Putamen (tissue), 1 donor: ENCODE measurements at regions not wholly inside any gene's neighbourhood (a gene's known extent, or its start where the extent isn't known, plus 50 kb on each side); places are given as distances from the start of the nearest gene placed in this dataset.

ENCODE experiments used
- DNase-seq: peaks from one replicate; pipeline ENCODE4 v3.0.0-alpha.2; 2016; ENCODE audit warnings: low spot score

GRCh38 chr2:234601213-234601612 is 104.3 kb upstream of the ARL4C start:
- no peak for DNase-seq

DNA sequence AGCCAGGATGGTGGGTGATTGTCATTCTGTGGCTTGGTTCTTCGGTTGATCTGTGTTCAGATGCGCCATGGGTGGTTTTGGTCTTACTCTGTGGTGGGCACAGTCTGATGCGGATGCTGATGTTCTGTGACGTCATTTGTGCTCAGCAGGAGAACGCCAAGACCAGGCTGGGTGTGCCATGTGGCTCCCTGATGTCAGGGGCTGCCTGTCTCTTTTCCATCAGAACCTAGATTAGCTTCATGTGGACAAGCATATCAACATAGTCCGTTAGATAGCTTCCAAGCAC is 100.6 kb upstream of the ARL4C start:
- DNase-seq, result no peak

DNA sequence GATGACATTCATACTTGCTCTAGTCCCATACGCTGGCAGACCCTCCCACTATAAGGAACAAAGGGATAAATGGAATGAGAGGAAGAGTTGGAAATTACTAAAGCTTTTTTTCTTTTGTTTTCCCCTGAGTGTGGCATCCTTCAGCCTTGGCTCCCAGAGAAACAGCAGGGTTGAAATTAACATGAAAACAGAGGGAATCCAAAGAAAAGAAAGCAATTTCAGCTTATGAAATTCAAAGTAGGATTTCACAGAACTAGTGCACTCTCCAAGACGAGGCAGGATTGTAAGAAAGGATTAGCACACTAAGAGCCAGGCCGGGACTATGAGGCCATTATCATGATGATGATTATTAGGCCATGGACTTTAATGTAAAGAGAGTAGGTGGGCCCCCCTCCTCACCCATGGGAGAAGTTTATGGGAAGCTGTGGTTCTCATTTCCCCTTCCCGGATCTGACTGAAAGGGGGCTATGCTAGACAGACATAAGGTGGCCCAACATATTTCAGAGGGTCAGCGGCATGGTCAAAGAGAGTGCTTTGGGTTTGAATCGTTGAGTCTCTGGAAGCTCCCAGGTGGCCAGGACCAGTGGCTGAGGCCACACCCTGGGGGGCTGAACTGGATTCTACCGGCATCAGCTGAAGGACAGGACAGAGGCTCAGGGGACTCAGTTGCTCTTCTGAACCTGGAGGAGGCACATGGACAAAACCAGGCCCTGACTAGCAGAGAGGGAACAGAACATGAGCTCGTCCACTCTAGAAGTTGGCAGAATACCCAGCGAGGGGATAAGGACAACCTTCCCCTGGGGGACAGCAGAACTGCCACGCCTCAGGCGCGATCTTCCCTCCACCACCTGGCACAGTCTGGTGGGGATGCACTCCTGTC is 100.1 kb upstream of the ARL4C start:
- DNase-seq, result no peak

DNA sequence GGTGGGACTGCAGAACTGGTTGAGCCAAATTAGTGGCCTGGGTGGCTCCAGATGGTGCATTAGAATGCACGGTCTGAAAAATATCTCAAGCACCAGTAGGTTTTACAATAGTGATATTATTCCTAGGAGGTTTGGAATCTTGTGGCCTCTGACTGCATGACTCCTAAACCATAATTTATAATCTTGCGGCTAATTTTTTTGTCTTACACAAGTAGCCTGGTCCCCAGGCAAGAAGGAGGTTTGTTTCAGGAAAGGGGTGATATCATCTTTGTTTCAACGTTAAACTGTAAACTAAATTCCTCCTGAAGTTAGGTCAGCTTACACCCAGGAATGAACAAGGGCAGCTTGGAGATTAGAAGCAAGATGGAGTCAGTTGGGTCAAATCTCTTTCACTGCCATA is 98.9 kb upstream of the ARL4C start:
- DNase-seq, result no peak

DNA sequence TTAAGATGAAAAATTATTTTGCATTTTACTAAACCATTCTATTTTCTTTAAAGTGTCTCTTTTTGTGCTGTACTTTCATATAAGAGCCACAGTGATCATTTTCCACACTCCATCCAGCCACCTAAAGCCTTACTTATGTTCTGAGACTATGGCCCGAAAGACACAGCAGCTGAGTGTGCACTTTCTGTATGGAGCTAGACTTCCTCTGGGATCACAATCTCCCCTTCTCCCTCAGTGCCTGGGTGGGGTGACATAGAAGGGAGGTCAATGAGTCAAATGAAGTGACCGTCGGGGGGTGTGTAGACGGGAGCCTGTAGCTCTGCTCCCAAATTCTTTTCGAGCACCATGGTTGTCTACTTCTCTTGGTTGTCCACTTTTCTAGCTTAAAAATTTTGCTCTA is 97.8 kb upstream of the ARL4C start:
- no peak for DNase-seq

- no peak for DNase-seq
Observed at GRCh38 chr2:234593636-234594035, 96.8 kb upstream of the ARL4C start.

DNA sequence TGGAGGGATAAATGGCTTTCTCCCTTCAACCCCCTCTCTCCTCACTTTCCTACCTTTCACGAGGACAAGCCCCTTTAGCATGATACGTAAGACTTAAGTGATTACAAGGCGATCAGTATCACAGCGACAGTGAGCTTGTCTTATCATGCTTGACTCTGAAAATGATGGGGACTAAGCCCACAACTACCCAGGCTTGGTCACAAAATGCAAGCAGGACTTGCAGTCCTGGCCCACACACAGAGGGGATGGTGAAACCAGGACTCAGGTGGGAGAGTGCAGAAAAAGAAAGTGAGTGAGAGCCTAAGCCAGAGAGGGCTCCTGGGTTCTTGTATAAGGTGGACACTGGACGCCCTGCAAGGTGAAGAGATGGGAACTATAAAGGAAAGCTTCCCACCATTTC is 95.7 kb upstream of the ARL4C start:
- DNase-seq, result no peak

DNA sequence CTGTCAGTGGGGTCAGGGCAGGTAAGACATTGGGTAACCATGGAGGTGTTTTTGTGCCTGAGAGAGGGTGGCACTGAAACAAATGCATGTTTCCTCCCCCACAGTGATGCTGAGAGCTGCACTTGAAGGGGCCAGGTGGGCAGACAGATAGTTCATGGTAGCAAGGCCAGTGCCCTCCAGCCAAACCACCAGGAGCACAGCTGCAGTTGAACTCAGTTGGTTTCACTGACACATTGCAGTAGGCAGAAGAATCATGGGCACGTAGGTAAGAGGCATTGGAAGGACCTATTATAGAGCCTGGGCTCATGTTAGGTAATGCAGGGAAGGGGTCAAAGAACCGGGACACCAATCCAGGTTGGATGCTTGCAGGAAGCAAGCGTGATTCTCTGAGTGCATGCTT is 93.2 kb upstream of the ARL4C start:
- no peak for DNase-seq

GRCh38 chr2:234588054-234588430 is 91.2 kb upstream of the ARL4C start:
- no peak for DNase-seq

- DNase-seq, result no peak
Observed at GRCh38 chr2:234587341-234588053, 90.6 kb upstream of the ARL4C start.

DNA sequence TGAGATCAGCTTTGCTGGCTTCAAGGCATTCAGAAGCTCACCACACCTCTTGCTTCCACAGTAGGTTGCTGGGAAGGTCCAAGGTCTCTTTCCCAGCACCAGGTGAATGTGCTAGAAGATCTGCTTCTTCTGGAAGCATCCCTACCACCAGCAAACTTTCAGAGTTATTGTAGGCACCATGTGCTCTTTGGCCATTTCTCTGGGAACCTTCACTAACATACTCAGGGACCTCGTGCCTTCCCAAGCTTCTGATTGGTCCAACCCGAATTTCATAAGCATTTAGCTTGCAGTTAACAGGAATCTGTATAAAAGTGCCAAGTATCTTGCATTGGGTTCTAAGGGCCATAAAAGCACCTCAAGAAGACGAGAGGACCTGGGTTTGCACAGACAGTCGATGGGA is 86.5 kb upstream of the ARL4C start:
- DNase-seq, result no peak

DNA sequence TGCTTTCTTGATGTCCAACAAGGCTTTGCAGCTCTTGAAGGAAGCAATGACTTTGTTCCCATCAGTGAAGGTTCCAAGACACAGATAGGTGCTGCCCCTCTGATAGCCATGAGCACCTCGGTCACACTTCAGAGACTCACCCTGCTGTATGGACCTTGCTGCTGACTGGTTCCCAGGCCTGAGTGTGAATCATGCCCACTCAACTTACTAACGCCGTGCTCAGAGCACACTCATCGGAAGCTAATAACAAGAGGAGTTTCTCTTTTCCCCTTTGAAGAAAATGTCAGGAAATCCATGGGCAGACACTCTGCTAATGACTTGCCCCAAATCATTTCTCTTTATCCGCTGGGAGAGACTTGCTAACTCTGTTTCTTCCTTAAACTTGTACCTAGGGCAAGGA is 83.8 kb upstream of the ARL4C start:
- no peak for DNase-seq

DNA sequence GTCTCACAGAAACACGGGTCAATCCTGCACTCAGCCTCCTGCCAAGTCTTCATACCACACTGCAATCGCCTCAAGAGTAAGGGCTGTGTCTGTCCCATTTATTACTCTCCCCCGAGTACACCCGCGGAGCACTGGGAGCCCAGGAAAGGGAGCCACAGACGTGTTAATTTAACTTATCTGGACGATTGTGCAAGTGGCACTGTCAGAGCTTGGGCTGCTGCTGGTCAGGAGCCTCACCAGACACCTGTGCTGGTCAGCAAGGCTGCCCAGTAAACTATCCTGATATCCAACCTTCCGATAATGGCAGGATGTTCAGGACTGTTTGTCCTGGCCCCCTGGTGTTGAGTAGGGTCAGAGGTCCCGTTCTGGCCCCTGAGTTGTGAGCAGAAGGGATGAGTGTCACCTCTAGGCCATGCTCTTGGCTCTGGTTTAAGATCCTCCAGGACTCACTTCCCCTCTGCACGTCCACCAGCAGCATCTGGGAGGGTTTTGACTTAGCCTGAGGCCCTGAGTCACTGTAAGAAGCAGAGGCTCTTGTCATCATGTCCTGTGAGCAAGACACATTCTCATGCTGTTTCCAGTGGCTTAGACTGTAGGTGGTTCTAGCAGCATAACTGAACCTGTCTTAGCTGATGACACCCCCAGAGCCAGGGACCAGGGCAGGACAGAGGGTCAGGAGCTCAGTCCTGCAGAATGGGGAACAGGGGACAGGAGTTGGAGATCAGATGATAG is 82.5 kb upstream of the ARL4C start:
- no peak for DNase-seq

GRCh38 chr2:234578389-234578788 is 81.5 kb upstream of the ARL4C start:
- no peak for DNase-seq

- no peak for DNase-seq
Observed at GRCh38 chr2:234577191-234577590, 80.3 kb upstream of the ARL4C start.

DNA sequence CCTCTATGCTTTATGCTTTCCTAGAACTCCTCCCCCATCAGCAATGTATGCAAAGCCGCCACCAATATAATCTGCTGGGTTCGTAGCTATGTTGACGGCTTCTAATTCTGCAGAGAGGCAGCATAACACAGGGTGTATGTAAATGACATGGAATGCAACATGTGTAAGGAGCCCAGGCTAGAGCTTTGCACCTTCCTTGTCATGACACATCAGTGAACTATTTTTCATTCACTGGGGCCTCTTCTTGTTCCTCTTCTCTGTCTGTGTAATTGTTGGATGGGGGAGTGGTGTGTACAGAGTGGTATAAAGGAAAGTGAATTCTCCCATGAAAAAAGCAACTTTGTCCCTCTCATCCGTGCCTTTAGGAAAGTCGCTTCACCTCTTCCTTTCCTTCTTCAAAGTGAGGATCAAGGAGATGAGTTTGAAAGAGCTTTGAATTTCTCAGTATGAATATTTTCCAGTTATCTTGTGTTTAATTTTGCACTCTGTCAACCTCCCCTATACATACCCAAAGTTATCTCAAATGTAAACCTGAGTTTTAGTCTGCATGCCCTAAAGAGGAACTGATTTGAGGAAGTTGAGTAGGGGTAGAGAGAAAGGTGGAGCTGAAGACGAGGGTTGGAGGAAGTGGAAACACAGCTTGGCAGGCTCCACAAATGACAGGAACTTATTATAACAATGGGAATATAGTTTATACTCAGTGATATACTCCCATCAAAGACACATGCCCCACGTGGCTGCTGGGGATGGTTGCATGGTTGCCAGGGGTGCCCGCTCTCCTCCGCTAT is 74.9 kb upstream of the ARL4C start:
- no peak for DNase-seq

DNA sequence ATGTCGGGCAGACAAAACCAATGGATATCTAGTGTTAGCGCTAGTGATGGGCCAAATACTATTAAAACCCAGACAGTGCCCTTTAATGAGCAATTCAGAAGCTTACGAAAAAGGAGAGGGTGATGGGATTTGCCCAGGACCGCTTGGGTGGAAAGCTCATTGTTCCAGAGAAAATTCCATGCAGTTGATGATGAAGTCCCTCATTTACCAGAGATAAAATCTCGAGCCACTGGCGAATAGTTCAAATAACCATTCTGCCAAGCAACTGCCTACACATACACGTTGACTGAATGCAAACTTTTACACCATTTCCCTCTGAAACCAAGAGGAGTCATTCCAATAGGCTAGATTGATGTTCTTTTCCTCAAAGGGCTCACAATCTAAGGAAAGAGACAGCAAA is 73.6 kb upstream of the ARL4C start:
- DNase-seq, result no peak

DNA sequence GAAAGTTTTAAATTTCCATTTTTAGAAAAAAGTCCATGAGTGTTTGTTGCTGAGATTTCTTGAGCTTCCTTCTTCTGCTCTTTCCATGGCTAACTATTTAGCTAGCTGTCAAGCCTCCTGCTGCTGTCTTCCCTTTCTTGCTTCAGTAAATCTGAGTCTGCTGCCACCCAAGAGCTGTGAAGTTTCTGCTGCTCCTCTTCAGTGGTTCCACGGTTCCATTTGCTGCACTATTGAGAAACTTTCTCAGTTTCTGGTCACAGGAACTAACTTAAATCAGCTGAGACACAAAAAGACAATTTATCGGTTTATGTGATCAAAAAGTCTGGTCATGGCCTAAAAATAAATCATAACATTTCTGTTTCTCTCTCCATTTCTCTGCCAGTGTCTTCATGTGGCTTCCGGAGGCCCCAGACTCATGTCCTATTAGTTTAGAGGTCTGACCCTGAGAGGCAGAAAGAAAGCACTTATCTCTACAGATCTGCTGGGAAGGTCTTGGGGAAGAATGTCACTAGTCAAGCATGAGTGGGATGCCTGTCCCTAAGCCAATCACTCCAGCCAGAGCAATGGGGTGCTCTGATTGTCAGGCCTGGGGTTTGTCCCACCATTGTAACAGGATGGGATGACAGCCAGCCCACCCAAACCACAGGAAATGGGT is 73.0 kb upstream of the ARL4C start:
- no peak for DNase-seq

DNA sequence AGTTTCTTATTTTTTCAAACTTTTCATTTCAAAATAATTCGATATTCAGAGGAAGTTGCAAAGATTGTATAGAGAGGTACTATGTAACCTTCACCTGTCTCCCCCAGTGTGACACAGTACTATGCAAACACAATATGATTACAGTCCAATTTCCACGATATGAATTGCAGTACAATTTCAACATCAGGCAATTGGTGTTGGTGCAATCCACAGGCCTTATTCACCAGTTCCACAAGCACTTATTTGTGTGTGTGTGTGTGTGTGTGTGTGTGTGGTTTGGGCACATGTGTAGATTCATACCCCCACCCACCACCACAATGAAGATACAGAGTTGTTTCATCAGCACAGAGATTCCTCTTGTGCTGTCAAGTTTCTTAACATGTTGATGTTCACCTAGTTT is 69.7 kb upstream of the ARL4C start:
- DNase-seq, result no peak

GRCh38 chr2:234565842-234566619 is 69.2 kb upstream of the ARL4C start:
- DNase-seq, result no peak

DNA sequence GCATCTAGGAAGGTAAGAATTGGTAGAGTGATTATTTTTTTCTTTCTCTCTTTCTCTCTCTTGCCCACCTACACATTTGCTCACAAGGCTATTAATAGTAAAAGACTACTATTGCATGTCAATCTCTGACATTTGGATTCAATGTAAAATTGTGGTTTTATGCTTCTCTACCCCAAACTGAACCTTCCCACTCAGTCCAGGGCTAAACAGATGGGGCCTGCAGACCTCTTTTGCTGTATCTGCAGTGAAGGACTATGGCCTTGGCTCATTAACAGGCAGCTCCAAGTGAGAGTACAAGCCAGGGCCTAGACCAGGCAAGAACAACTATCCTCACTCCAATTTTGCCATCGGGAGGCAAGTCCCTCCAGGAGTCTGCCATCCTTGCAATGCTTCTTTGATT is 68.3 kb upstream of the ARL4C start:
- no peak for DNase-seq
